ENCODE measurements at regions not wholly inside any gene's neighbourhood (a gene's known extent, or its start where the extent isn't known, plus 50 kb on each side); places are given as distances from the start of the nearest gene placed in this dataset.
"Not testable (repeated sequence)": the region's sequence is repeated elsewhere in the genome, so short reads cannot be mapped to it uniquely, and the experiment has no call there.

DNA sequence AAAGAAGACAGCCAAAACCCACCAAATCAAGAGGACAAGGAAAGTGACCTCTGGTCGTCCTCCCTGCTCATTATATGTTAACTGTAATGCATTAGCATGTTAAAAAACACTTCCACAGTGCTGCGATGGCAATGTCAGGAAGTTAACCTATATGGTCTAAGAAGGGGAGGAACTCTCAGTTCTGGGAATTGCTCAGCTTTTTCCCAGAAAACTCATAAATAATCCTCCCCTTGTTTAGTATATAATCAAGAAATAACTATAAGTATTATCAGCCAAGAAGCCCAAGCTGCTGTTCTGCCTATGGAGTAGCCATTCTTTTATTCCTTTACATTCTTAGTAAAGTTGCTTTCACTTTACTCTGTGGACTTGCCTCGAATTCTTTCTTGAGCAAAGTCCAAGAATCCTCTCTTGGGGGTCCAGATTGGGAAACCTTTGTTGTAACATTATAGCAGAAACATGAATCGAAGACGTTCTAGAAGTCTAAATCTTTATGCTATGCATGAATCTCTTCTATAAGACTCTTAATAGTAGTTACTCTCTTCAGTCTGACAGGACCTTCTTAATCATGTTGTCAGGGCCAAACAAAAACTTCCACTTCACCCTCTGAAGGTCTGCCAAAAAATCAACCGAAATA is 110.0 kb upstream of the VANGL1 start:
- no peak for DNase-seq

DNA sequence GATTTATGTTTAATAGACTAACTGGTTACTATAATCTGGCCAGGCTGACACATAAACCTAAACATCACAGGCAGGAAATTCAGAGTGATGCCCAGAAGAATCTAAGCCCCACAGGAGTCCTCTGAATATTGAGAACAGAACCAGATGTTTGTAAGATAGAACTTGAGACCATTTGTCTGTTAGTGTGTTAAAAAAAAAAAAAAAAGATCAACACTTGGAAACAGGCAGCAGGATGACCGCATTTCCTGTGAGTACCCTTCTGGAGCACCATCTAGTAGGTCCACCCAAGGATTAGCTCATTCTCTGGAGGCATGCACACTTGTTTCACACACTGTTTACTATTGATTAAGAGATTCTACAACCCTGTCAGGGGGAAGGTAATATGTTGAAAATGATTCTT is 111.4 kb upstream of the VANGL1 start:
- DNase-seq, result no peak

DNA sequence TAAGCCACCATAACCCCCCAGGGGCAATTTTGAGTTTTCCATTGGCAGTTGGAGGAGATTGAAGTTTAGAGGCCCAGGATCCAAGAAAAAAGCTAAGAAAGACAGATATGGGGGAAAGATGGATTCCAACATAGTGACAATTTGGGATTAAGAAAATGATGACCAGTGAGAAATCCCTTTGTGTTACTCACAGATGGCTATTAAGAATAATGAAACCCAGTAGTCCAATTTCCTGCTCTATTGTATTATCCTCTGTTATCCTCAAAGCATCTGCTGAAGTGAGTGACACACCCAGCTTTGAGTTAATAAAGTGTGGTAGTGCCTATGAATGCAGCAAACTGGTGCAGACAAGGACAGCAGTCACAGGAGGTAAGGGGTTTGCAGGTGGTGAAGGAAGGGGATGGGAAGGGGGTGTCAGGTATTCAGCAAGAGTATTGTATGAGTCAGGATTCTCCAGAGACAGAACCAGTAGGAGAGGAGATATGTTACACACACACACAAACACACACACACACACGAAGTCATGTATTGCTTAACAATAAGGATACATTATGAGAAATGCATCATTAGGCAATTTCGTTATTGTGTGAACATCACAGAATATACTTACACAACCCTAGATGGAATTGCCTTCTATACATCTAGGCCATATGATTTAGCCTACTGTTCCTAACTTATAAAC is 112.4 kb upstream of the VANGL1 start:
- DNase-seq, result no peak

DNA sequence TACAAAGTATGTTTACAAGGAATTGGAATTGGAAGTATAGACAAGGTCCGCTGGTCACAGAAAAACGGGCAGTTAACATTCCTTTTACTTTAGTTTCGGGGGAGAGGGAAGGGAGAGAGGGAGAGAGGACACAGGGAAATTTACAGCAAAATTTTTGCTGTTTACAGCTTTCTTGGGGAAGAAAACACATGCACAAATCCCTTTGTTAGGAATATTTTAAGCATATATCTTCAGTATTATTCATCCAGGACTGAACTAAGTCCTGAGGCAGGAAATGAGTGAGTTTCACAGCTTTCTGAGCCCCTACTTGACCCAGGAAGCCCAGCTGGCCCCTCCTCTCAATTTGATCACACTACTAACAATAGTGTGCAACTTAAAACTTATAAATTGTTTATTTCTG is 113.4 kb upstream of the VANGL1 start:
- DNase-seq, result not testable (repeated sequence)

DNA sequence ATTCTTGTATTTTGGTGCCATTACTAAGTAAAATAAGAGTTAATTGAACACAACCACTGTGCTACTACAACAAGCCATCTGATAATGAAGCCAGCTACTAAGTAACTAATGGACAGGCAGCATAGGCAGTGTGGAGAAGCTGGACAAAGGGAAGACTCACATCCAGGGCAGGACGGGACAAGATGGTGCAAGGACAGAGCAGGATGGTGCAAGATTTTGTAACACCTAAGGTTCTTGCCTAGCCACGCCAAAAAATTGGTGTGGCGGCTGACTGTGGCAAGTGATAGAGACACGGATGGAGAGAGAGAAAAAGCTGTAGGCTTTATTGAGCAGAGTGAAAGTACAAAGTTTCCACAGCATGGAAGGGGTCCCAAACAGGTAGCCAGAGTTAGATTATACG is 114.0 kb upstream of the VANGL1 start:
- no peak for DNase-seq

DNA sequence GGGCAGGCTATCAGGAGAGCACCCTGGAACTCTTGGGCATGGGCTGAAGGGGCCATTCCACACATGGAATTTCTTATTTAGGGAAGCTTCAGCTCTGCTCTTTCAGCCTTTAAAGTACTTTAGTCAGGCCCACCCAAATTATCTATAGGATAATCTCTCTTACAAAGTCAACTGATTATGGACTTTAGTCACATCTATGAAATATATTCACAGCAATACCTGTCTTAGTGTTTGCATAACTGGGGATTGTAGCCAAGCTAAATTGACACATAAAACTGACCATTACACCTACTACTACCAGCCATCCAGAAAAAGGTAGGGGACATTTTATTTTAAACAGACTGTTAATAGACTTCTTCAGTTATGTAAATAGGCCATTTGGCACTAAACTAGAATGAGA is 114.9 kb upstream of the VANGL1 start:
- DNase-seq, result no peak

DNA sequence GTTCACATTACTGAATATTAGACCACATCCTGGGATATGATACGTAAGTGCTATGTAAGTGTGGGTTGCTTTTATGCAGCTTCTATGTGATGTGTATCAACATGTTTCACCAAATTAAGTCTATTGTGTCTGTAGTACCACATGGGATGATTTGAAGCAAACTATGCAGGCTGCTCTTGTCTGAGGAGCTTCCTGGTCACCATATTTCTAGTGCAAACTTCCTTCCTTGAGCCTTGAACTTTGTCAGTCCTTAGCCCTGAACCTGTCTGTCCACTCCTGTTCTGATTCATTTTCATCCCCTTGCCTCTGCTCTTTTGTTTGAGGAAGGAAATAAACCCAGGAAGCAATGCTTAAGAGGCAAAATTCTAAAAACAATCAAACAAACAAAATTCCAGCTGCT is 117.5 kb upstream of the VANGL1 start:
- DNase-seq, result no peak

DNA sequence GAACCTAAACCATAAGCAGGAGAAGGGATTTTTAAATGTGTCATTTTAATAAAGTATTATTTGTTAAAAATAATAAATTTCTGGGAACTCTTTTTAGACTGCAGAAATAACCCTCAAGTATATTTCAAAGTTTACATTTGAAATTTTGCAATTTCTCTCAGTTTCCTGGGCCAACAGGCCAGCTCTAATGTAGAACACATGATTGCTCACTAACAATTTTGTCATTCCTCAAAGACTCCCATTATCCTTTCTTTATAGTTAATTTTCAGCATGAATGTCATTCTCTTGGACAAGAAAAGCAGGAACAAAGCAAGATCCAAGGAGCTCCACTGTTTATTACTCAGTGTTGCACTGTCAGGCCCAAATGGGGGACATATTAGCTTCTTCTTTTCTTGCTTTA is 119.4 kb upstream of the VANGL1 start:
- DNase-seq, result no peak

DNA sequence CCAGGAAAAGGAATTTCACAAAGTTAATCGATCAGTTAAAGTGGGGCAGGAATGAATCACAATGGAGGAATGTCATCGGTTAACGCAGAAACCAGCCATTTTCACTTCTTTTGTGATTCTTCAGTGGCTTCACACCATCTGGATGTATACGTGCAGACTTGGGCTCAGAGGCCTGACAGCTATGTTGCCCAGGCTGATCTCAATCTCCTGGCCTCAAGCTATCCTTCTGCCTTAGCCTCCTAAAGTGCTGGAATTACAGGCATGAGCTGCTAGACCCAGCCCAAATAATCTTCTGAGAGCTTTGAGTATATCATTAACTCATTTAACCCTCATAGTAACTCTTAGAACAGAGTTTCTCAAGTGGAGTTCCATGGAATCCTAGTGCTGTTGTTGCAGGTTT is 126.5 kb upstream of the VANGL1 start:
- DNase-seq, result no peak

DNA sequence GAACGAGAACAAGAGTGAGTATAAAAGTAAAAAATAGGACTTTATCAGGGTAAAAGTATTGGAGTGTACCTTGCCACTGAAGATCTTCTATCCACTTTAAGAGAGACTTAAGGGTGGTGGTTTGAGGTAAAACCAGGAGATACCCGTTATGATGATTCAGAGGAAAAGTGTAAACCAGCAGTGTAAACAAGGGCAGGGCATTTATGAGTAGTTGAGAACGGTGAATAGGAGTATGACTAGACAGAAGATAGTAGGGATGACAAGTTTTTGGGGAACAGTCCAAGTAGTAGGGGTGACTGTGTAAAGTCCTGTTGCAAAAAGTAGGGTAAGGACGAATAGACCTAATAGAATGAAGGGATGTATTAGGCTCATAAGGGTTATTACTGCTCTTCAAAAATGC is 131.5 kb upstream of the VANGL1 start:
- DNase-seq, result not testable (repeated sequence)

DNA sequence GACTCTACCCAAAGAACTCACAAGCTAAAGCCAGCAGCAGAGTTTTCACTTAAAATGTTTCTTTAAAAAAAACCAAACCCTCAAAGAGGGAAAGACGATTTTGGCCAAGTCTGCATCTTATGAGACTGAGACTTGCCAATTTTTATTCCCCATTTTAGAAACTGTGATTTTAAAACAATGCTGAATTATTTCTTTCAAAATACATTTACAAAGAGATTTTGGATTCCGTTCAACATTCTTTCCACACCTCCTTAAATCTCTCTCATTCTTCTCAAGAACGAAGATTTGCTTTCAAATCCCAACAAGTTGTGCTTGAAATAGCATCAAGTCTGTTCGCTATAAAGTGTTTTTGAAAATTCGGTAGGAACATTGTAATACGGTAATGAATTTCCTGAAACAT is 133.9 kb upstream of the VANGL1 start:
- no peak for DNase-seq

DNA sequence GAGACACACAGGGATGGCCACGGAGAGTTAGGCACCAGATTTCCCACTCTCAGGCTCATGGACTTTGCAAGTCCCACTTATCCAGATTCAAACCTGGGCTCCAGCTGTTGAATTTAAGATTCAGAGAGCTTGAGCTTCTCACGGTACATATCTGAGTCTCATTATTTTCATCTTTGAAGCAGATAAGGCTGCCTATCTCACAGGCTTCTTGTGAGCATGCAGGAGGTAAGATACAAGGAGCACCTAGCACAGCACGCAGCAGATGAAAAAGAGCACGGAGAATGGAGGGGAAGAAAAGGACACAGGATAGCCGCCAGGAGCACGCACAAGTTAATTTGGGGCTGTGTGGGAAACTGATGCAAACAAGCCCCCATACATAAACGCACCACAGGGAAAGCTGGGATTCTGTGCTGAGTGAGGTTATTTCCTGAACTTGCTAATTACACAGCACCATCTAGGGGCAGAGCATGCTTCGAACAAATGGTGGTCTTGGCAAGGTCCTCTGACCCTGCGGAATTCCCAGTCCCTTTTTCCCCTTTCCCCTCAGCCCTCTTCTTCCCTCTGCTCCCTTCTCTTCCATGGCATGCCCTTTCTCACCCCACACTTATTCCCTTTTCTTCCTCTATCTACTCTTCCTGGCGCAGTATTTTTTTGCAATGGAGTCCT is 134.7 kb upstream of the VANGL1 start:
- DNase-seq, result no peak

DNA sequence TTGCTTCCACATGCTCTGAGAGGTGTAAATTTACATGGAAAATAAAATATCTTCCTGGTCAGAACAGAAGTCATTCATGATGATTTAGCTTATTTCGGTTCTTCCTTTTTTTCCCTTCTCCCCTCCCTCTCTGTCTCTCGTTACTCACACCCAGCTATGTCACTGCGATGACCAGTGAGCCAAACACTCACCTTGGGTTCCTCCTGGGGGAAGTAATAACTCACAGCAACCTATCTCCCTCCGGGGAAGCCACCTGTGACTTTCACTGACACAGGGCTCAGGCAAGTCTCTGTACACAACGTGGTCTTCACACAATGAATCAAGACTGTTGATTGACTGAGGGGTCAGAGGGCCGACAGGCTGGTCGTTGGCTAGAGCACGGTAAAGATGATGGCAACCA is 135.3 kb upstream of the VANGL1 start:
- no peak for DNase-seq

DNA sequence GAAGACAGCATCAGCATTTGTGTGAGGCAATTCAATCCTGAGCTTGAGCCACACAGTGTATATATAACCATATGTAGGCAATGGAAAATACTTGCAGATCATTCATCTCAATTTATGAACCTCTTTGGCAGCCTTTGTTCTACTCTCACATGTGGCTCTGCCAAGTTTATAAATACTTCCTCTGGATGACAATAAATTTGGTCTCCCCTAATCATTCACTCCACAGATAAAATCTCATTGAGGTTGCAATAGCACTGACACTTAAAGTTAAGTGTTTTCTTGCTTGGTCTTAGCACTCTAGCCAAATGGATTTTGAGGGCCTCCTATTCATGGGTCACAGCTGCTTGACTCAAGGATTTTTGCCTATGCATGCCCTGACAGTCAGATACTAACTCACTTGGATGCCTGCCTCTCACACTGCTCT is 136.6 kb upstream of the VANGL1 start:
- no peak for DNase-seq

DNA sequence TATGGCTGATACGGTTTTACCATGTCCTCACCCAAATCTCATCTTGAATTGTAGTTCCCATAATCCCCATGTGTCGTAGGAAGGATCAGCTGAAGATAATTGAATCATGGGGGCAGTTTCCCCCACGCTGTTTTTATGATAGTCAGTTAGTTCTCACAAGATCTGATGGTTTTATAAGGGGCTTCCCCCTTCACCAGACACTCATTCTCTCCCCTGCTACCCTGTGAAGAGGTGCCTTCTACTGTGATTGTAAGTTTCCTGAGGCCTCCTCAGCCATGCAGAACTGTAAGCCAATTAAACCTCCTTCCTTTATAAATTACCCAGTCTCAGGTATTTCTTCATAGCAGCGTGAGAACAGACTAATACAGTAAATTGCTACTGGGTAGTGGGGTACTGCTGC is 139.6 kb upstream of the VANGL1 start:
- DNase-seq, result not testable (repeated sequence)

DNA sequence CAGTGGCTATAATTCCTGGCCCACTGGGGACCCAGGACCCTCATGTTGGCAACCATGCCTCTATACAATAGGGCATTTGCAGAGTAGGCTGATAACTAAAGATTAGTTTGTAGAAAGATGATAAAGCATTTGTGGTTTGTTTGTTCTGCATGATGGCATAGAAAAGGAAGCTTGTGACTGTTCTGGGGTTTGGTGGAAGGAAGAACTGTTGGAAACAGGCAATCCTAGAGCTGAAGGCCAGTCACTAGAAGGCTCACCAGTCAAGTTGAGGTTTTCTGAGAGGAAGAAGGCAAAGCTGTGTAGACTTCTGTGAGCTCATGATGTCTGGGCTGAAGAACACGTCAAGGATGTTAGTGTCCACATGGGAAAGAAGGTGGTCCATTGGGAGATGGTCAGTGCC is 140.3 kb upstream of the VANGL1 start:
- no peak for DNase-seq

DNA sequence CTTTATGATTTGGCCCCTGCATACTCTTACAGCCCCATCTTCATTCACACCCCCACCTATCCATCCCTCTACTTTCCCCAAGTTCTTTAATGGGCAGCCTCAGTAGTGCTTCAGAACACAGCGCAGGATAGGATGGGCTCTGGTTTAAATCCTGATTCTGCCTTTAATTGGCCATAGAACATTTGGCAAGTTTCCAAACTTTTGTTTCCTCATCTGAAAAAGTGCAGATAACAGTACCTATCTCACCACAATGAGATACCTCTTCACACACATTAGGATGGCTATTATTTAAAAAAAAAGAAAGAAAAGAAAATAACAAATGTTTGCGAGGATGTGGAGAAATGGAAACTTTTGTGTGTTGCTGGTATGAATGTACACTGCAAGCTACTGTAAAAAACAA is 142.5 kb upstream of the VANGL1 start:
- DNase-seq, result no peak

DNA sequence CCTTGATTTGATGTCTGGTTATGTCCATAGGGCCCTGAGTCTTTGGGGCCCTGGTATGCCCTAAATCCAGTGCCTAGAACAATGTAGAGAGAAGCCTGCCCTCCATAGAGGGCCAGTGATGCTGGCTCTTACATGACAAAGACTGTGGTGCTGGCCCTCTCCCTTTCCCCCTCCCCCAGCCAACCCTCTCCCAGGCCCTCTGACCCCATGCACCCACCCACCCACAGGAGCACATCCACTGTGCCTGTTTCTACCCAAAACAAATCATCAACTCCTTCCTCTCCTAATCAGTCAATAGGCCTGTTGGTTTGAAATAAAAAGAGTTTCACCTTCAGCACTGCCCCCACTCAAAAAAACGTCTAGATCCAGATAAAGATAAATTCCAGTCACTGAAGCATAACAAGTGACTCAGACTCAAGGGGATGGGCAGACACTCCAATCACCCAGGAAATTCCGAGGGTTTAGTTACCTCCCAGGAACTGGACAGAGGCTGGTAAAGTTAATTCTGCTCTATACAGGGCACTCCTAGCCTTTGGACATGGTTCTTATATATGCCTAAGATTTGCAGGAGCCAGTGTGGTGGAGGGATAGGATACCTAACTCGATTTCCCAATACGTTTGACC is 144.8 kb upstream of the VANGL1 start:
- DNase-seq, result no peak

DNA sequence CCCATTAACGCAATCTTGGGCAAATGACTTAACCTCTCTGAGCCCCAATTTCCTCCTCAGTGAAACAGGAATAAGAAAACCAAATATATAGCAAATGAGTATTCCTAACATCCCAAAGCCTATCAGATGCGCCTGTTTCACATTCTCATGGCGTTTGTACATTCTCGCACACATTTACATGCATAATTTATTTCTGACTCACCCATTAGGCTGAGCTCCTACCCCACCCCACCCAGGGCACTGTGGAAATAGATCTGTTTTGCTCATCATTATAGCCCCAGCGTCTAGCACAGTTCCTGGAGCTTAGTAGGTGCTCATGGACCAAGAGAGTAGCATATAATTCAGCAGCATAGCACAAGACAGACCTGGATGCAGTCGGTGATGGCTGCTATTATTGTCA is 146.1 kb upstream of the VANGL1 start:
- no peak for DNase-seq

DNA sequence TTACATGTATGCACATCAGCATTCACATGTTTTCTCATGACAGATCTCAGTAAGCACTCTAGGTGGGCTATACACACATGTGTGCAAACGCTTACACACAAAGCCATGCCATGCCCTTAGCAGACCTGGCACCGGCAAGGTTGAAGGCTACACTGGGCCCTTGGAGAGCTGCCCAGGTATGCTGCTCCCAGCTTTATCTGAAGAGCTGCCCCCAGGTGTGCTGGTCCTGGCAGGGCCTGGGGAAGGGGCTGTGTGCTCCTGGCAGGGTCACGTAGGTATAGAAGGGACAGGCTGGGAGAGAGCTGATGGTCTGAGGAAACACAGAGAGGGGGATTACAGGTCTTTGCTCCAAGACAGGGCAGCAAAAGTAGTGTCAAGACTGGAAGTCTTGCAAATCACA is 146.7 kb upstream of the VANGL1 start:
- no peak for DNase-seq

DNA sequence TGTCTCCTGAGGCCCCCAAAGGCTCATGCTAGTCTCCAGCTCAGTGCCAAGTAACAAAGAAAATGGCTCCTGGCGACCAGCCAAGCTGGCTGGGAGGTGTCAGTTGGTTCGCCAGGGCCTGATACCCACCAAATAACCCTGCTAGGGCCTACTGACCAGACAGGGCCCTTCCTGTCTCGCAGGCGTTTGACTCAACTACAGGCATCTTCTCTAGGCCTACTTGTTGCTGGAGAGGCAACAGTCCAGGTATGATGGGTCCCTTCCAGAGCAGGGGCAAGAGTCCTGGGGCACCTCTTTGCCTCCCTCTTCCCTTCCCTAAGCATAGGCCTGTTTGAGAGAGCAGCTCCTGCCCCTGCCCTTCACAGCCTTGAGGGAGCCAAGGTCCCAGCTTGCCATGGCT is 147.9 kb upstream of the VANGL1 start:
- no peak for DNase-seq

DNA sequence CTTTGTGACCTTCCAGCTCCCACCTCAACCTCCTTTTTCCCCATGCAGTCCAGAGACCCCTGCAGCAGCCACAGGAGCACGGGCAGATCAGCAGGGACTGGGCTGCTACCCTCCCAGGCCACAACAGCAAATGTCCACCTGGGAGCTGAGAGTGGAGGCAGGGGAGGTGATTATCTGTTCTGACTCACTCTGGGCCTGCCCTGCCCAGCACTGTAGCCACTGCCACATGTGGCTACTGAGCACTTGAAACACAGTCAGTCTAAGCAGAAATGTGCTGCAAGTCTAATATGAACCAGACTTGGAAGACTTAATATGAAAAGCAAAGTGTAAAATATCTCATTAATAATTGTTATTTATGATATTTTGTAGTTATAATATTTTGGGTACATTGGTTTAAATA is 148.9 kb upstream of the VANGL1 start:
- DNase-seq, result no peak

DNA sequence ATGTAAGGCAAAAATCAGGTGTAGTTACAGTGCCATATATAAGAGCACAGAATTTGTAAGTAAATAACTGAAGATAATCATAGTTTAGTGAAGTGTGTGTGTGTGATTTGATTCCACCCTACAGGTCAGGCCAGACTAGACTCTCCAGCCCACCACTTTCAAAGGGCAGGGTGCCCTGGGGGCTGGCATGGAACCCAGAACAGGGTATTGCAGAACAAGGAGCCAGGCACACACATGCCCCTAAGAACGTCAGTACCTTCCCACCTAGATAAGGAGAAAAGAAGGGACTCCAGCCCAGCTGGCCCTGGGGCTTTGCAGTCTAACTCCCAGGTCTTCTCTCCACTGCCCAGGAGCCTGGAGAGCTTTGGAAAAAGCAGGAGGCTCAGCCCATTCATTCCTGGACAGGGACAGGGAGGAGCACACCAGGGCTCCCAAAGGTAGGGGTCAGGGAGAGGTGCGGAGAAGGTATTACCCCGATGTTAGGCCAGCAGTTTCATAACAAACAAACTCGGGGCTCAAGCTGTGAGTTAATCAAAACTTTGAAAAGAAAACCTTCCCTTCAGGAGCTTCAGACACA is 149.7 kb upstream of the VANGL1 start:
- no peak for DNase-seq
